ENCODE measurements at regions not wholly inside any gene's neighbourhood (a gene's known extent, or its start where the extent isn't known, plus 50 kb on each side); places are given as distances from the start of the nearest gene placed in this dataset.

- no peaks in the 10 kb centered on the region for H3K79me2 ChIP-seq (ENCODE audit: low read length)
- intact Hi-C loops (cut with micrococcal nuclease), result no loop called here
- no peaks in the 10 kb centered on the region for H3F3A ChIP-seq (ENCODE audit: low read length, unreplicated experiment)
- DNase-seq, result no peak
- H3K4me1 ChIP-seq (ENCODE audit: insufficient read depth, low read length), result no peaks in the 10 kb centered on the region
- no peaks in the 10 kb centered on the region for H3K36me3 ChIP-seq (ENCODE audit: low read depth, low read length)
- no peak overlapping the region for H3K4me3 ChIP-seq (ENCODE audit: low read length)
- H3K27me3 ChIP-seq (ENCODE audit: low read length), result no peaks in the 10 kb centered on the region
- no peaks in the 10 kb centered on the region for H3K9me3 ChIP-seq (ENCODE audit: low read length)
- TF ChIP-seq, protein P1, sequence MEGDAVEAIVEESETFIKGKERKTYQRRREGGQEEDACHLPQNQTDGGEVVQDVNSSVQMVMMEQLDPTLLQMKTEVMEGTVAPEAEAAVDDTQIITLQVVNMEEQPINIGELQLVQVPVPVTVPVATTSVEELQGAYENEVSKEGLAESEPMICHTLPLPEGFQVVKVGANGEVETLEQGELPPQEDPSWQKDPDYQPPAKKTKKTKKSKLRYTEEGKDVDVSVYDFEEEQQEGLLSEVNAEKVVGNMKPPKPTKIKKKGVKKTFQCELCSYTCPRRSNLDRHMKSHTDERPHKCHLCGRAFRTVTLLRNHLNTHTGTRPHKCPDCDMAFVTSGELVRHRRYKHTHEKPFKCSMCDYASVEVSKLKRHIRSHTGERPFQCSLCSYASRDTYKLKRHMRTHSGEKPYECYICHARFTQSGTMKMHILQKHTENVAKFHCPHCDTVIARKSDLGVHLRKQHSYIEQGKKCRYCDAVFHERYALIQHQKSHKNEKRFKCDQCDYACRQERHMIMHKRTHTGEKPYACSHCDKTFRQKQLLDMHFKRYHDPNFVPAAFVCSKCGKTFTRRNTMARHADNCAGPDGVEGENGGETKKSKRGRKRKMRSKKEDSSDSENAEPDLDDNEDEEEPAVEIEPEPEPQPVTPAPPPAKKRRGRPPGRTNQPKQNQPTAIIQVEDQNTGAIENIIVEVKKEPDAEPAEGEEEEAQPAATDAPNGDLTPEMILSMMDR (conservative IDR thresholded peaks at IDR 0.05; ENCODE audit: low read depth, low read length), result no peak
- TF ChIP-seq EZH2 (IDR thresholded peaks at IDR 0.05; ENCODE audit: low read length, unreplicated experiment), result no peak
- TF ChIP-seq EZH2phosphoT487 (IDR thresholded peaks at IDR 0.05; ENCODE audit: borderline replicate concordance, low read length), result no peak
- no peak for ATAC-seq
- no peak overlapping the region for H3K27ac ChIP-seq (ENCODE audit: low read length)
- H3K9ac ChIP-seq (ENCODE audit: low read length), result no peak overlapping the region
- H4K20me1 ChIP-seq (ENCODE audit: low read length), result no peaks in the 10 kb centered on the region
- H3K9me2 ChIP-seq (replicated peaks; ENCODE audit: low read length), result no peaks in the 10 kb centered on the region
- ChIA-PET CTCF (no interaction called here), POLR2A (ENCODE audit: unreplicated experiment) (no interaction called here)
- no peak overlapping the region for H3K4me2 ChIP-seq (ENCODE audit: low read length)
- H2AFZ ChIP-seq (ENCODE audit: low read length), result peak overlapping the region; percentile 9; the same call in 1 of the 2 replicates
- BruUV-seq (replicated peaks), result no TSS peak
Measured at GRCh38 chr2:57834666-57835065, 211.9 kb upstream of the VRK2 start.

- H3K79me2 ChIP-seq (ENCODE audit: low read length), result no peaks in the 10 kb centered on the region
- H3F3A ChIP-seq (ENCODE audit: low read length, unreplicated experiment), result no peaks in the 10 kb centered on the region
- TF ChIP-seq, protein P1 (conservative IDR thresholded peaks at IDR 0.05; ENCODE audit: low read depth, low read length), result no peak
- TF ChIP-seq EZH2phosphoT487 (IDR thresholded peaks at IDR 0.05; ENCODE audit: borderline replicate concordance, low read length) (no peak), EZH2 (IDR thresholded peaks at IDR 0.05; ENCODE audit: low read length, unreplicated experiment) (no peak)
- H3K4me2 ChIP-seq (ENCODE audit: low read length), result no peak overlapping the region
- H3K27ac ChIP-seq (ENCODE audit: low read length), result no peak overlapping the region
- H4K20me1 ChIP-seq (ENCODE audit: low read length), result no peaks in the 10 kb centered on the region
- no TSS peak for BruUV-seq (replicated peaks)
- no peaks in the 10 kb centered on the region for H3K9me3 ChIP-seq (ENCODE audit: low read length)
- H3K4me1 ChIP-seq (ENCODE audit: insufficient read depth, low read length), result no peaks in the 10 kb centered on the region; the same call in 1 of the 2 replicates
- no peak overlapping the region for H2AFZ ChIP-seq (ENCODE audit: low read length)
- no peaks in the 10 kb centered on the region for H3K9me2 ChIP-seq (replicated peaks; ENCODE audit: low read length)
- no peak overlapping the region for H3K9ac ChIP-seq (ENCODE audit: low read length)
- intact Hi-C loops (cut with micrococcal nuclease), result no loop called here
- peak; percentile 73 for ATAC-seq
- CTCF ChIA-PET, result no interaction called here
- no peaks in the 10 kb centered on the region for H3K27me3 ChIP-seq (ENCODE audit: low read length)
- H3K4me3 ChIP-seq (ENCODE audit: low read length), result no peak overlapping the region
- no peaks in the 10 kb centered on the region for H3K36me3 ChIP-seq (ENCODE audit: low read depth, low read length)
- POLR2A ChIA-PET (ENCODE audit: unreplicated experiment), result no interaction called here
- peak; percentile 71 for DNase-seq
Measured at GRCh38 chr2:57842531-57842930, 204.1 kb upstream of the VRK2 start.

- no TSS peak for BruUV-seq (replicated peaks)
- ChIA-PET POLR2A (ENCODE audit: unreplicated experiment) (no interaction called here), CTCF (no interaction called here)
- H3K79me2 ChIP-seq (ENCODE audit: low read length), result no peaks in the 10 kb centered on the region
- ATAC-seq, result no peak
- no peaks in the 10 kb centered on the region for H3K9me3 ChIP-seq (ENCODE audit: low read length)
- no peaks in the 10 kb centered on the region for H3K9me2 ChIP-seq (replicated peaks; ENCODE audit: low read length)
- H3K4me2 ChIP-seq (ENCODE audit: low read length), result no peak overlapping the region
- no peaks in the 10 kb centered on the region; the same call in 1 of the 2 replicates for H3K4me1 ChIP-seq (ENCODE audit: insufficient read depth, low read length)
- no peak for DNase-seq
- no peak for TF ChIP-seq EZH2 (IDR thresholded peaks at IDR 0.05; ENCODE audit: low read length, unreplicated experiment)
- TF ChIP-seq, protein P1 (conservative IDR thresholded peaks at IDR 0.05; ENCODE audit: low read depth, low read length), result no peak
- no peak for TF ChIP-seq EZH2phosphoT487 (IDR thresholded peaks at IDR 0.05; ENCODE audit: borderline replicate concordance, low read length)
- no peaks in the 10 kb centered on the region for H4K20me1 ChIP-seq (ENCODE audit: low read length)
- H3K27ac ChIP-seq (ENCODE audit: low read length), result no peak overlapping the region
- no peaks in the 10 kb centered on the region for H3K36me3 ChIP-seq (ENCODE audit: low read depth, low read length)
- no peak overlapping the region for H3K9ac ChIP-seq (ENCODE audit: low read length)
- H2AFZ ChIP-seq (ENCODE audit: low read length), result no peak overlapping the region
- H3K27me3 ChIP-seq (ENCODE audit: low read length), result no peaks in the 10 kb centered on the region
- no peaks in the 10 kb centered on the region for H3F3A ChIP-seq (ENCODE audit: low read length, unreplicated experiment)
- intact Hi-C loops (cut with micrococcal nuclease), result no loop called here
- H3K4me3 ChIP-seq (ENCODE audit: low read length), result no peak overlapping the region
Measured at GRCh38 chr2:57843158-57843557, 203.4 kb upstream of the VRK2 start.
